ENCODE measurements at regions not wholly inside any gene's neighbourhood (a gene's known extent, or its start where the extent isn't known, plus 50 kb on each side); places are given as distances from the start of the nearest gene placed in this dataset.

GRCh38 chr3:66778777-66779176 lies 219.3 kb upstream of the KBTBD8 start:
- no peak for TF ChIP-seq CTCF (IDR thresholded peaks at IDR 0.05; ENCODE audit: low read length)
- TF ChIP-seq EZH2phosphoT487 (IDR thresholded peaks at IDR 0.05; ENCODE audit: low read length): no peak
- TF ChIP-seq EZH2 (optimal IDR thresholded peaks at IDR 0.05; ENCODE audit: low read depth, low read length): no peak
